H1 (cell line): ENCODE measurements at regions not wholly inside any gene's neighbourhood (a gene's known extent, or its start where the extent isn't known, plus 50 kb on each side); places are given as distances from the start of the nearest gene placed in this dataset.

Source experiments
- CTBP2 ChIP-seq: IDR thresholded peaks from 2 replicates; pipeline ENCODE4 v1.7.0; 2011; ENCODE audit warnings: borderline replicate concordance, mild to moderate bottlenecking, moderate library complexity, mixed read lengths, low read length; ENCODE audit not compliant: insufficient read depth, insufficient read length
- EZH2 ChIP-seq: fragments of 200-600 bp; sonication (generic); IDR thresholded peaks from 2 replicates; pipeline ENCODE4 v1.7.1; 2012; ENCODE audit warnings: low read depth, mild to moderate bottlenecking, moderate library complexity, low read length, inconsistent platforms; ENCODE audit not compliant: severe bottlenecking
- YY1 ChIP-seq: IDR thresholded peaks from 2 replicates; pipeline ENCODE4 v1.6.1; 2011; ENCODE audit warnings: low read depth, mild to moderate bottlenecking, low read length

DNA sequence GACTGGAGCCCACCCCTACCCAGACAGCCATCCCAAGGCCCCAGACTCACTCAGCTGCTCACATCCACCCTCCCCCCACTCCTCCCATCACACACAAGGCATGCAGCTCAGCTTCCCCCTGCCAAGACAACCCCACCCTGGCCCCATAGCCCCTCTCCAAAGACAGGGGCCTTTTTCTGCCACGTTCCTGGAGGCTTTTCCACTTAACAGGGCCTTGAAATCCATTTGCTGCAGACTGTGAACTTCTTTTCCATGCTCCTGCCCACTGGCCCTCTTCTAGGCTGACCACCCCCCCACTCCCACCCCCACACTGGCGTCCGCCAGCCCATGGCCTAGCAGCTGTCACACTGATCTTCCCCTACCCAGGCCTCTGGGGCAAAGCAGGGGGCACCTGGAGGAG is 76.0 kb downstream of the PJA1 start (continued):
- TF ChIP-seq EZH2 (no peak), YY1 (no peak), CTBP2 (no peak)
- TF ChIP-seq, all 59 proteins: peak for 0
